HepG2 (cell line): ENCODE measurements at regions not wholly inside any gene's neighbourhood (a gene's known extent, or its start where the extent isn't known, plus 50 kb on each side); places are given as distances from the start of the nearest gene placed in this dataset.

Source experiments
- ATAC-seq: fragments of 200-7000 bp; cut with Tn5 transposase; 3 replicates; pipeline ENCODE4 v1.9.1; 2020; ENCODE audit warnings: mild to moderate bottlenecking, moderate library complexity
- BruUV-seq: library from RNA; stranded (reverse); fragments of 400-500 nt; replicated peaks from 2 replicates; lab custom pipeline; 2021; lab: Mats Ljungman, UMichigan
- CTCF ChIA-PET: fragments of 300-600 bp; formaldehyde crosslinking; extraction: SDS; loops from one replicate; lab custom pipeline; 2021; ENCODE audit warnings: low total read pairs, inconsistent platforms, low intra/inter-chr PET ratio; lab: Yijun Ruan, JAX
- POLR2A ChIA-PET: fragments of 350-600 bp; sonication (Branson Sonifier 250); formaldehyde crosslinking; loops from one replicate; lab custom pipeline; 2020; ENCODE audit warnings: antibody characterized with exemption, inconsistent platforms; lab: Yijun Ruan, JAX
- DNase-seq: peaks from one replicate; pipeline ENCODE4 v3.0.0-alpha.2; 2015; ENCODE audit warnings: low spot score
- FAIRE-seq: peaks from 3 replicates; lab custom pipeline; 2011; peaks lifted over from hg19 to GRCh38; lab: Jason Lieb, UNC
- H2AFZ ChIP-seq: one replicate; pipeline ENCODE4 v1.6.1; 2011; ENCODE audit warnings: low read length, inconsistent platforms
- H3K27ac ChIP-seq: fragments of 300-600 bp; 3 replicates; pipeline ENCODE4 v1.8.0; 2011; ENCODE audit warnings: mixed run types, mild to moderate bottlenecking, mixed read lengths, low read length, inconsistent platforms; ENCODE audit not compliant: insufficient read depth; ENCODE audit errors: extremely low read length
- H3K27me3 ChIP-seq, 2 experiments: fragments of 200-600 bp in 1 of 2; 2 replicates in 1 of 2; 3 replicates in 1 of 2; pipeline versions ENCODE4 v1.6.0 to v1.8.0; 2011; ENCODE audit warnings: low read length in 2 of 2, mild to moderate bottlenecking in 2 of 2, moderate library complexity in 2 of 2, inconsistent platforms in 1 of 2; ENCODE audit not compliant: insufficient read depth in 2 of 2, control insufficient read depth in 1 of 2
- H3K36me3 ChIP-seq, 2 experiments: fragments of 200-600 bp in 1 of 2; replicated peaks in 1 of 2; 2 replicates in 1 of 2; 3 replicates in 1 of 2; pipeline versions ENCODE4 v1.5.1 to v1.8.0; 2011; ENCODE audit warnings: low read length in 2 of 2, inconsistent platforms in 1 of 2; ENCODE audit not compliant: insufficient read depth in 2 of 2, control insufficient read depth in 1 of 2
- H3K4me1 ChIP-seq: 2 replicates; pipeline ENCODE4 v1.5.1; 2012; ENCODE audit warnings: low read length, inconsistent platforms; ENCODE audit not compliant: insufficient read depth
- H3K4me2 ChIP-seq: 2 replicates; pipeline ENCODE4 v1.6.0; 2011; ENCODE audit warnings: low read depth, low read length, inconsistent platforms
- H3K4me3 ChIP-seq, 3 experiments: fragments of 200-600 bp in 1 of 3; sonication (generic), shearing (Covaris generic) in 1 of 3; replicated peaks in 1 of 3; 2 replicates each; pipeline ENCODE4 v1.5.1; 2011 to 2016; ENCODE audit warnings: low read length in 3 of 3, inconsistent platforms in 2 of 3, low read depth in 2 of 3, mild to moderate bottlenecking in 2 of 3, control low read depth in 1 of 3, mixed read lengths in 1 of 3; ENCODE audit not compliant: insufficient read depth in 1 of 3
- H3K79me2 ChIP-seq: one replicate; pipeline ENCODE4 v1.6.1; 2011; ENCODE audit warnings: low read length, inconsistent platforms; ENCODE audit not compliant: insufficient read depth
- H3K9ac ChIP-seq: 2 replicates; pipeline ENCODE4 v1.6.0; 2011; ENCODE audit warnings: mild to moderate bottlenecking, low read depth, low read length, inconsistent platforms; ENCODE audit not compliant: insufficient read depth
- H3K9me3 ChIP-seq: 2 replicates; pipeline ENCODE4 v1.5.1; 2012; ENCODE audit warnings: mild to moderate bottlenecking, low read length
- H4K20me1 ChIP-seq: 2 replicates; pipeline ENCODE4 v1.6.0; 2011; ENCODE audit warnings: inconsistent platforms, mild to moderate bottlenecking, low read length, moderate library complexity; ENCODE audit not compliant: insufficient read depth
- ARNTL ChIP-seq: sonication (generic); formaldehyde crosslinking; IDR thresholded peaks from 2 replicates; pipeline ENCODE4 v1.4.0; 2020; ENCODE audit warnings: mild to moderate bottlenecking, missing genetic modification reagents
- FOXA1 ChIP-seq, 2 experiments: fragments of 450-650 bp in 1 of 2; sonication (generic) in 1 of 2; formaldehyde crosslinking in 1 of 2; IDR thresholded peaks; 2 replicates each; pipeline versions ENCODE4 v1.4.0 to v1.6.1; 2016 to 2020; ENCODE audit warnings: missing genetic modification reagents in 1 of 2
- KLF15 ChIP-seq: sonication (generic); formaldehyde crosslinking; IDR thresholded peaks from 2 replicates; pipeline ENCODE4 v1.8.1; 2023; ENCODE audit warnings: borderline replicate concordance, mild to moderate bottlenecking, inconsistent platforms, missing genetic modification reagents, mixed read lengths
- RORA ChIP-seq: sonication (generic); formaldehyde crosslinking; IDR thresholded peaks from 2 replicates; pipeline ENCODE4 v1.5.0; 2020; ENCODE audit warnings: mild to moderate bottlenecking, missing genetic modification reagents, moderate library complexity
- ZNF839 ChIP-seq: sonication (generic); formaldehyde crosslinking; IDR thresholded peaks from 2 replicates; pipeline ENCODE4 v1.4.0; 2020; ENCODE audit warnings: missing genetic modification reagents, mild to moderate bottlenecking, borderline replicate concordance
- WGBS: methylation state at CpG from one replicate; pipeline ENCODE4 v1.1.6; 2017; ENCODE audit warnings: low lambda C conversion rate; 5-methylcytosine and 5-hydroxymethylcytosine counted together
- in situ Hi-C: cut with HindIII; loops from 2 replicates; pipeline ENCODE4 v1.10.0; 2017; ENCODE audit warnings: low pct_unique_long_range_greater_than_20kb; ENCODE audit not compliant: extremely low pct_ligation_motif_present
- intact Hi-C: fragments of 100-400 bp; cut with micrococcal nuclease; formaldehyde crosslinking; loops from one replicate; pipeline ENCODE4 v1.10.0; 2022; ENCODE audit not compliant: unreplicated experiment
- TF ChIP-seq, protein P1 (sequence below): IDR thresholded peaks from 2 replicates; pipeline ENCODE4 v1.6.1; 2016
- TF ChIP-seq, protein P2 (sequence below): IDR thresholded peaks from 2 replicates; pipeline ENCODE4 v1.6.1; 2018; ENCODE audit warnings: missing genetic modification reagents, mild to moderate bottlenecking, missing compliant biosample characterization

DNA sequence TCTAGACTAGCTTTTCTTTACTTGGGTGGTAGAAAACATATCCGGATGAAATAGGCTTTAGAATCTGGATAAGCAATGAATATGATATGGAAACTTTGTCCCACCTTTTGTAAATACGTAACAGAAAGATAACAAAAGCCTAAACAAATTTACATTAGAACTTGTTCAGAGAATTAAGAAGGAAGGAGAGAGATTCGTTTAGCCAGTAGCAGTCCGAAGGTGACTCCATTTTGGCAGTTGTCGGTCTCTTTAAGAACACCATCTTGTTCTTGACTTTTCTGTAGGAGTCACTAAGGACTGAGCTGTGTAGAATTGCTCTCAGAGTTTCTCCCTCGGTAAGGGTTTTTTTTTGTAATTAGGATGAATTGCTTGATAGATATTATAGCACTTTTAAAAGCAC, 475.1 kb downstream of the PCNX1 start:
- Histone ChIP-seq H3K4me3 (no peak overlapping the region), H3K4me1 (no peaks in the 10 kb centered on the region), H3K79me2 (peaks cover 24% of the 10 kb centered on the region), H3K27me3 (no peaks in the 10 kb centered on the region), H3K9me3 (no peaks in the 10 kb centered on the region), H3K36me3 (no peaks in the 10 kb centered on the region), H4K20me1 (no peaks in the 10 kb centered on the region), H2AFZ (no peak overlapping the region), H3K27ac (no peak overlapping the region), H3K9ac (no peak overlapping the region), H3K4me2 (no peak overlapping the region)
- 95% methylated on average over 6 of the region's 6 CpGs for WGBS
- no peak for ATAC-seq
- ChIA-PET POLR2A (no interaction called here), CTCF (no interaction called here)
- no TSS peak for BruUV-seq
- no peak for FAIRE-seq
- DNase-seq = no peak
- TF ChIP-seq, protein P1, sequence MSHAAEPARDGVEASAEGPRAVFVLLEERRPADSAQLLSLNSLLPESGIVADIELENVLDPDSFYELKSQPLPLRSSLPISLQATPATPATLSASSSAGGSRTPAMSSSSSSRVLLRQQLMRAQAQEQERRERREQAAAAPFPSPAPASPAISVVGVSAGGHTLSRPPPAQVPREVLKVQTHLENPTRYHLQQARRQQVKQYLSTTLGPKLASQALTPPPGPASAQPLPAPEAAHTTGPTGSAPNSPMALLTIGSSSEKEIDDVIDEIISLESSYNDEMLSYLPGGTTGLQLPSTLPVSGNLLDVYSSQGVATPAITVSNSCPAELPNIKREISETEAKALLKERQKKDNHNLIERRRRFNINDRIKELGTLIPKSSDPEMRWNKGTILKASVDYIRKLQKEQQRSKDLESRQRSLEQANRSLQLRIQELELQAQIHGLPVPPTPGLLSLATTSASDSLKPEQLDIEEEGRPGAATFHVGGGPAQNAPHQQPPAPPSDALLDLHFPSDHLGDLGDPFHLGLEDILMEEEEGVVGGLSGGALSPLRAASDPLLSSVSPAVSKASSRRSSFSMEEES (CRISPR knock-in tag) = no peak
- no peak for TF ChIP-seq RORA (CRISPR knock-in tag)
- no peak for TF ChIP-seq KLF15 (CRISPR knock-in tag)
- no peak for TF ChIP-seq FOXA1 (IDR thresholded peaks at IDR 0.05)
- no peak for TF ChIP-seq FOXA1 (CRISPR knock-in tag; IDR thresholded peaks at IDR 0.05)
- TF ChIP-seq ARNTL (CRISPR knock-in tag) = no peak
- no peak for TF ChIP-seq ZNF839 (CRISPR knock-in tag)
- TF ChIP-seq, protein P2, sequence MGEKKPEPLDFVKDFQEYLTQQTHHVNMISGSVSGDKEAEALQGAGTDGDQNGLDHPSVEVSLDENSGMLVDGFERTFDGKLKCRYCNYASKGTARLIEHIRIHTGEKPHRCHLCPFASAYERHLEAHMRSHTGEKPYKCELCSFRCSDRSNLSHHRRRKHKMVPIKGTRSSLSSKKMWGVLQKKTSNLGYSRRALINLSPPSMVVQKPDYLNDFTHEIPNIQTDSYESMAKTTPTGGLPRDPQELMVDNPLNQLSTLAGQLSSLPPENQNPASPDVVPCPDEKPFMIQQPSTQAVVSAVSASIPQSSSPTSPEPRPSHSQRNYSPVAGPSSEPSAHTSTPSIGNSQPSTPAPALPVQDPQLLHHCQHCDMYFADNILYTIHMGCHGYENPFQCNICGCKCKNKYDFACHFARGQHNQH = no peak
- in situ Hi-C loops = no loop called here
- intact Hi-C loops = no loop called here
